Right cardiac atrium (tissue), 5 donors: ENCODE measurements at regions not wholly inside any gene's neighbourhood (a gene's known extent, or its start where the extent isn't known, plus 50 kb on each side); places are given as distances from the start of the nearest gene placed in this dataset.
"Not testable (repeated sequence)": the region's sequence is repeated elsewhere in the genome, so short reads cannot be mapped to it uniquely, and the experiment has no call there.

Experiments
- ATAC-seq, 2 donors: fragments of 200-7000 bp; cut with Tn5 transposase; one replicate each; pipeline versions ENCODE4 v1.8.0 to v1.9.1; 2020; ENCODE audit warnings: moderate library complexity in 2 of 2, mild to moderate bottlenecking in 1 of 2
- DNase-seq, 3 donors: peaks; one replicate each; pipeline ENCODE4 v3.0.0-alpha.2; 2020
- H3K27ac ChIP-seq: one replicate; pipeline ENCODE4 v1.5.1; 2013; ENCODE audit warnings: mild to moderate bottlenecking, low read length, control low read depth, moderate library complexity
- H3K27me3 ChIP-seq: one replicate; pipeline ENCODE4 v1.6.1; 2013; ENCODE audit not compliant: control insufficient read depth, insufficient read depth
- H3K4me1 ChIP-seq: one replicate; pipeline ENCODE4 v1.6.1; 2013; ENCODE audit warnings: low read length; ENCODE audit not compliant: control insufficient read depth, insufficient read depth
- H3K4me3 ChIP-seq: one replicate; pipeline ENCODE4 v1.5.1; 2013; ENCODE audit warnings: low read length, control low read depth
- H3K9me3 ChIP-seq: one replicate; pipeline ENCODE4 v1.6.1; 2013; ENCODE audit warnings: low read length; ENCODE audit not compliant: control insufficient read depth
- WGBS: extraction: QIAGEN DNeasy Blood & Tissue Kit; methylation state at CpG from one replicate; pipeline ENCODE4 v1.1.7; 2013; 5-methylcytosine and 5-hydroxymethylcytosine counted together
- intact Hi-C, 4 donors: fragments of 100-400 bp; cut with DNase I; formaldehyde crosslinking; loops; one replicate each; pipeline versions ENCODE4 v1.11.0 to v1.14.0; 2022 to 2023
- donor health status: healthy with polysubstance abuse.
- donor health status: DM: no; HTN: yes; CAD: no.
- donor health status: DM: no; HTN: no; CAD: no.
- donor health status: DM: no; HTN: yes; CAD: no; lungs with severe emphysema.
- donor health status: DM: yes; HTN: yes; CAD: no.

GRCh38 chr12:102297412-102297811, 99.8 kb upstream of the PMCH start:
- H3K4me3 ChIP-seq: no peak overlapping the region
- no peaks in the 10 kb centered on the region for H3K4me1 ChIP-seq
- DNase-seq (no peak), ATAC-seq (no peak)
- H3K9me3 ChIP-seq: peaks cover 2% of the 10 kb centered on the region
- H3K27ac ChIP-seq: no peak overlapping the region
- H3K27me3 ChIP-seq: no peaks in the 10 kb centered on the region
- intact Hi-C loops: no loop called here
- 95% methylated on average over 2 of the region's 2 CpGs for WGBS

GRCh38 chr12:102294568-102294967, 96.9 kb upstream of the PMCH start:
- intact Hi-C loops: no loop called here
- DNase-seq: no peak
- H3K4me1 ChIP-seq: no peaks in the 10 kb centered on the region
- no peaks in the 10 kb centered on the region for H3K27me3 ChIP-seq
- H3K9me3 ChIP-seq: no peaks in the 10 kb centered on the region
- H3K4me3 ChIP-seq: no peak overlapping the region
- no peak for ATAC-seq
- 87% methylated on average over 1 of the region's 1 CpG for WGBS
- H3K27ac ChIP-seq: no peak overlapping the region

GRCh38 chr12:102291498-102292440, 94.1 kb upstream of the PMCH start:
- WGBS: 68% methylated on average over 8 of the region's 8 CpGs
- H3K27ac ChIP-seq, H3K27me3 ChIP-seq, H3K4me3 ChIP-seq, H3K9me3 ChIP-seq, H3K4me1 ChIP-seq, intact Hi-C loops: not testable (repeated sequence)
- peak in 1 of 3 donors; percentile 38 for DNase-seq
- ATAC-seq: peak in 1 of 2 donors; percentile 50

GRCh38 chr12:102289702-102290101, 92.1 kb upstream of the PMCH start:
- intact Hi-C loops: not testable (repeated sequence)

GRCh38 chr12:102281231-102281630, 83.6 kb upstream of the PMCH start:
- 65% methylated on average over 1 of the region's 1 CpG for WGBS
- DNase-seq (no peak), ATAC-seq (no peak)
- intact Hi-C loops: no loop called here
- Histone ChIP-seq H3K27ac (no peak overlapping the region), H3K4me1 (no peaks in the 10 kb centered on the region), H3K4me3 (no peak overlapping the region), H3K27me3 (no peaks in the 10 kb centered on the region), H3K9me3 (no peaks in the 10 kb centered on the region)

More at GRCh38 chr12:102289702-102290101, 92.1 kb upstream of the PMCH start:
- WGBS: 83% methylated on average over 2 of the region's 2 CpGs
- not testable (repeated sequence) for H3K4me1 ChIP-seq, DNase-seq, H3K27ac ChIP-seq, H3K9me3 ChIP-seq, ATAC-seq, H3K4me3 ChIP-seq, H3K27me3 ChIP-seq

- H3K4me1 ChIP-seq, H3K9me3 ChIP-seq, ATAC-seq, intact Hi-C loops, H3K4me3 ChIP-seq, H3K27ac ChIP-seq, DNase-seq, H3K27me3 ChIP-seq: not testable (repeated sequence)
- WGBS: 75% methylated on average over 1 of the region's 2 CpGs
Measured at GRCh38 chr12:102255687-102256086, 58.1 kb upstream of the PMCH start.

GRCh38 chr12:102251005-102251404, 53.4 kb upstream of the PMCH start:
- not testable (repeated sequence) for ATAC-seq, DNase-seq

GRCh38 chr12:102249079-102249841, 51.6 kb upstream of the PMCH start:
- H3K4me3 ChIP-seq: no peak overlapping the region
- ATAC-seq: no peak

More at GRCh38 chr12:102251005-102251404, 53.4 kb upstream of the PMCH start:
- H3K4me3 ChIP-seq, H3K27me3 ChIP-seq, H3K4me1 ChIP-seq, H3K9me3 ChIP-seq, intact Hi-C loops, H3K27ac ChIP-seq: not testable (repeated sequence)
- 94% methylated on average over 8 of the region's 11 CpGs for WGBS

More at GRCh38 chr12:102249079-102249841, 51.6 kb upstream of the PMCH start:
- DNase-seq: no peak
- intact Hi-C loops: no loop called here
- no peaks in the 10 kb centered on the region for H3K4me1 ChIP-seq
- H3K27me3 ChIP-seq: no peaks in the 10 kb centered on the region
- H3K27ac ChIP-seq: no peak overlapping the region
- no peaks in the 10 kb centered on the region for H3K9me3 ChIP-seq
- WGBS: 36% methylated on average over 2 of the region's 2 CpGs
